Esophagus squamous epithelium (tissue), 5 donors: ENCODE measurements at regions not wholly inside any gene's neighbourhood (a gene's known extent, or its start where the extent isn't known, plus 50 kb on each side); places are given as distances from the start of the nearest gene placed in this dataset.

Experiments
- DNase-seq: peaks from one replicate; lab custom pipeline; 2025; lab: John Stamatoyannopoulos, UW
- H3K27ac ChIP-seq, 4 donors: fragments of 200-600 bp; sonication (generic); one replicate each; pipeline ENCODE4 v1.5.1; 2016 to 2019; ENCODE audit warnings: mild to moderate bottlenecking in 1 of 4
- H3K27me3 ChIP-seq, 4 donors: fragments of 200-600 bp; sonication (generic); 1 replicate in 3 of 4; 2 replicates in 1 of 4; pipeline versions ENCODE4 v1.5.1 to v1.6.0; 2017 to 2021; ENCODE audit warnings: antibody characterized with exemption in 1 of 4
- H3K36me3 ChIP-seq, 3 donors: fragments of 200-600 bp; sonication (generic); one replicate each; pipeline ENCODE4 v1.5.1; 2016 to 2019
- H3K4me1 ChIP-seq, 3 donors: fragments of 200-600 bp; sonication (generic); one replicate each; pipeline ENCODE4 v1.5.1; 2017 to 2019
- H3K4me3 ChIP-seq, 4 donors: fragments of 200-600 bp; sonication (generic); 1 replicate in 3 of 4; 2 replicates in 1 of 4; pipeline ENCODE4 v1.5.1; 2016 to 2019; ENCODE audit warnings: mild to moderate bottlenecking in 2 of 4, moderate library complexity in 1 of 4
- H3K9me3 ChIP-seq, 3 donors: fragments of 200-600 bp; sonication (generic); one replicate each; pipeline ENCODE4 v1.5.1; 2016 to 2019
- POLR2A ChIP-seq, 4 donors: fragments of 450-650 bp; IDR thresholded peaks; one replicate each; pipeline ENCODE4 v1.6.1; 2017; ENCODE audit warnings: antibody characterized with exemption in 4 of 4, mild to moderate bottlenecking in 4 of 4, moderate library complexity in 3 of 4
- WGBS, 2 donors: methylation state at CpG; one replicate each; pipeline ENCODE4 v1.1.5; 2018; 5-methylcytosine and 5-hydroxymethylcytosine counted together
- intact Hi-C: fragments of 100-400 bp; cut with DNase I; formaldehyde crosslinking; loops from one replicate; pipeline ENCODE4 v1.15.0; 2022
- TF ChIP-seq, protein P1 (sequence below), 6 experiments: fragments of 450-650 bp in 4 of 6; fragments of 200-600 bp in 2 of 6; sonication (generic) in 2 of 6; IDR thresholded peaks; one replicate each; pipeline ENCODE4 v1.5.1; 2016 to 2019; ENCODE audit warnings: antibody characterized with exemption in 6 of 6, mild to moderate bottlenecking in 4 of 6, moderate library complexity in 4 of 6
- donor health status: DM: yes; HTN: yes; CAD: no.

DNA sequence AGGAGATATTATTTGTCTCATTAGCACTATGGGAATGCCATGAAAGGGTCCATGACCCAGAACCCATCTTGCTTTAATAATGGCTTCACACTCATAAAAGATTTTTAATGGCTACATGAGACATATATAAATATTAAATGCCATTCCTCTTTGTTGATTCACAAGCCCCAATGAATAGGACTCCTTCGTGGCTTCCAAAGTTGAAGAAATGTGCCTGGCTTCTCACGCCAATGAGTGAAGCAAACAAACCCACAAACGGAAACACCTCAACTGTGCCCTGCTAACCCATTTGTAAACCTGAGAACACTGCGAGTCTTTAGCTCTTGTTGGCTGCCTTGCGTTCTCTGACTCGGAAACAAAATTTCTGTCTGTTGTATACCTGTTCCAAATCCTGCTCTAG is 381.7 kb upstream of the DDHD1 start:
- Histone ChIP-seq H3K4me1 (peaks cover 0 to 18% (median 7%) of the 10 kb centered on the region in 3 donors), H3K36me3 (no peaks in the 10 kb centered on the region), H3K27me3 (no peaks in the 10 kb centered on the region), H3K27ac (no peak overlapping the region), H3K4me3 (no peak overlapping the region), H3K9me3 (no peaks in the 10 kb centered on the region)
- intact Hi-C loops, result no loop called here
- no peak for TF ChIP-seq POLR2A (IDR thresholded peaks at IDR 0.05)
- 77 to 85% methylated on average over 6 of the region's 6 CpGs for whole genome bisulfite sequencing, 2 donors
- no peak for DNase-seq

DNA sequence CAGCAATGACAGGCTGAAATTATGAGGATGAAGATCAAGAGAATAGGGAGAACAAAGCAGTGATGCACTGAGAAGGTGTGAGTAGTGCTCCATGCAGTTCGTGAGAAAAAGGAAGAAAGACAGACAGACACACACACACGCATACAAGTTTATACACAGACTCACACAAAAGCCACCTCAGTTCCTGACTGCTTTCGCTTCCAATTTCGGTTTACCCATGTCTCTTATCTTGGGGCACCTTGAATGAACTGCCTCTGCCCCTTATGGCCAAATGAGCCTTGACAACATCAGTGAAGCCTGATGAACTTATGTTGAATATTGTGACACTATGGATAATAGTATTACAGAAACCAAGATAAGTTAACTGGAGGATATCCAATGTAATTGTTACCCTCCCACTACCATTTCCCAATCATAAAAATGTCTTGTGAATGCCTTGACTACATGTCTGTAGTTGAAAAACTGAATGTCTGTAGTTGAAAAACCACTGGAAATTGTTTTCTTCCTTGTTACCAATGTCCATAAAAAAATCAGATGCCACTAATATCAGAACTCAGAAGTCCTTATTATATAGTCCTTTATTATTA is 380.4 kb upstream of the DDHD1 start:
- H3K4me1 ChIP-seq, result peaks cover 0 to 9% (median 7%) of the 10 kb centered on the region in 3 donors
- 61% methylated on average over 4 of the region's 4 CpGs for WGBS, 2 donors
- H3K27me3 ChIP-seq, result no peaks in the 10 kb centered on the region
- no peaks in the 10 kb centered on the region for H3K36me3 ChIP-seq
- TF ChIP-seq, protein P1, sequence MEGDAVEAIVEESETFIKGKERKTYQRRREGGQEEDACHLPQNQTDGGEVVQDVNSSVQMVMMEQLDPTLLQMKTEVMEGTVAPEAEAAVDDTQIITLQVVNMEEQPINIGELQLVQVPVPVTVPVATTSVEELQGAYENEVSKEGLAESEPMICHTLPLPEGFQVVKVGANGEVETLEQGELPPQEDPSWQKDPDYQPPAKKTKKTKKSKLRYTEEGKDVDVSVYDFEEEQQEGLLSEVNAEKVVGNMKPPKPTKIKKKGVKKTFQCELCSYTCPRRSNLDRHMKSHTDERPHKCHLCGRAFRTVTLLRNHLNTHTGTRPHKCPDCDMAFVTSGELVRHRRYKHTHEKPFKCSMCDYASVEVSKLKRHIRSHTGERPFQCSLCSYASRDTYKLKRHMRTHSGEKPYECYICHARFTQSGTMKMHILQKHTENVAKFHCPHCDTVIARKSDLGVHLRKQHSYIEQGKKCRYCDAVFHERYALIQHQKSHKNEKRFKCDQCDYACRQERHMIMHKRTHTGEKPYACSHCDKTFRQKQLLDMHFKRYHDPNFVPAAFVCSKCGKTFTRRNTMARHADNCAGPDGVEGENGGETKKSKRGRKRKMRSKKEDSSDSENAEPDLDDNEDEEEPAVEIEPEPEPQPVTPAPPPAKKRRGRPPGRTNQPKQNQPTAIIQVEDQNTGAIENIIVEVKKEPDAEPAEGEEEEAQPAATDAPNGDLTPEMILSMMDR (IDR thresholded peaks at IDR 0.05), result no peak
- H3K9me3 ChIP-seq, result no peaks in the 10 kb centered on the region
- no peak overlapping the region for H3K4me3 ChIP-seq
- intact Hi-C loops, result no loop called here
- no peak overlapping the region for H3K27ac ChIP-seq
- DNase-seq, result no peak

DNA sequence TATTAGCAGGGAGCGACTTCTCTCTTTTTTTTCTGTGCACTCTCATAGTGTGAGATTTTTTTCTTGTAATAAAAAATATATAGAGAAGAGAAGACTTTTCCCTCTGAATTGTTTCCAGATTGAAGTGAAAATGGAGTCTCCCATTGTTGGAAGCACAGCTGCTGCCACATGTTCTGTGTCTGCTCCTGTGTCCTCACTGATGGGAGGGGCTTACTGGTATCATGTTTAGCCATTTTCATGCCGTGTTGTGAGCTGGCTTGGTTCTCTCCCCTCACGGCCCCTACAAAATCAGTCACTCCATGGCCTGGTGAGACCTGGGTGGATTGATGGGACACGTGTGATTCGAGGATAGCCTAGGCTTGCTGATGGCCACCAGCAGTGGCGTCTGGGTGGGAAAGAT is 379.7 kb upstream of the DDHD1 start:
- 74 to 83% methylated on average over 6 of the region's 6 CpGs for WGBS, 2 donors
- Histone ChIP-seq H3K9me3 (no peaks in the 10 kb centered on the region), H3K36me3 (no peaks in the 10 kb centered on the region), H3K27me3 (no peaks in the 10 kb centered on the region), H3K4me3 (no peak overlapping the region), H3K27ac (no peak overlapping the region), H3K4me1 (peaks cover 0 to 7% (median 7%) of the 10 kb centered on the region in 3 donors)
- intact Hi-C loops, result no loop called here
- no peak for DNase-seq
- TF ChIP-seq POLR2A (IDR thresholded peaks at IDR 0.05), result no peak
- TF ChIP-seq, protein P1 (IDR thresholded peaks at IDR 0.05), result no peak

DNA sequence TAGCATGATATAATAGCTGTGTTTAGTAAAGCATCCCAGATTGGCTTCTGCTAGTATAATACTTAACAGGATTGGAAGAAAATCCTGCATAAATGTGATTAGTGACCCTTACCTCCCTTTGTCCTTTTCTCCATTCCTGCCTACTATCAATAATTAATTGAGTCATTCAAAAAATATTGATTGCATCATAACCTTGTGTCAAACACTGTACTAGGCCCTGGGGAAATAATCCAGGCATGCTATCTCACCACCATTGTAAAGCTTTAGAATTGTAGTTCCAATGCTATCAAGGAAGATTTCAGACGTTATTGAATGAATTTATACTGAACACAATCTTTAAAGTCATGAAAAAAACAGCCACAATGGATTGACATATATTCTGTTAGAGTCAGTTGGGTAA is 378.6 kb upstream of the DDHD1 start:
- H3K36me3 ChIP-seq, result no peaks in the 10 kb centered on the region
- WGBS, 2 donors, result 39 to 67% methylated on average over 1 of the region's 1 CpG
- no peaks in the 10 kb centered on the region for H3K9me3 ChIP-seq
- H3K27me3 ChIP-seq, result no peaks in the 10 kb centered on the region
- TF ChIP-seq, protein P1 (IDR thresholded peaks at IDR 0.05), result no peak
- TF ChIP-seq POLR2A (IDR thresholded peaks at IDR 0.05), result no peak
- intact Hi-C loops, result no loop called here
- H3K4me3 ChIP-seq, result no peak overlapping the region
- no peak overlapping the region for H3K27ac ChIP-seq
- H3K4me1 ChIP-seq, result no peaks in the 10 kb centered on the region
- DNase-seq, result no peak

DNA sequence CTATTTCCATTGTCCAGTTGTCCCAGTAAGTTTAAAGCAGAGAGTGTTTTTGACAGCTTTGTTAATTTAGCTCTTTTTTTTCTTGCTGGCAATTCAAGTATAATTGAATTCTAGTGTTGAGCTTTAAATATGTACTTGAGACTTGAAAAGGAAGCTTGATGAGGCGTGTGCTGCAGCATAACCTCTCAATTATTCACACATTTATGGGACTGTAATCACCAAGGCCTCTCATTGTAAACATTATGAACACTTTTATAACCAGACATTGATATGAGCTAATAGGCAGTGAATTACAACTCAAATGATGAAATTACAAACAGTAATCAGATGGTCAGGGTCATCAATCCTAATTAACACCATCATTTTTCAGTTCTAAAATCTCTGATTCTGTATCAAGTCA is 378.0 kb upstream of the DDHD1 start:
- 71 to 79% methylated on average over 1 of the region's 1 CpG for WGBS, 2 donors
- TF ChIP-seq, protein P1 (IDR thresholded peaks at IDR 0.05), result no peak
- TF ChIP-seq POLR2A (IDR thresholded peaks at IDR 0.05), result no peak
- no peaks in the 10 kb centered on the region for H3K4me1 ChIP-seq
- intact Hi-C loops, result no loop called here
- H3K27me3 ChIP-seq, result no peaks in the 10 kb centered on the region
- no peaks in the 10 kb centered on the region for H3K9me3 ChIP-seq
- no peak for DNase-seq
- H3K4me3 ChIP-seq, result no peak overlapping the region
- H3K36me3 ChIP-seq, result no peaks in the 10 kb centered on the region
- H3K27ac ChIP-seq, result no peak overlapping the region

DNA sequence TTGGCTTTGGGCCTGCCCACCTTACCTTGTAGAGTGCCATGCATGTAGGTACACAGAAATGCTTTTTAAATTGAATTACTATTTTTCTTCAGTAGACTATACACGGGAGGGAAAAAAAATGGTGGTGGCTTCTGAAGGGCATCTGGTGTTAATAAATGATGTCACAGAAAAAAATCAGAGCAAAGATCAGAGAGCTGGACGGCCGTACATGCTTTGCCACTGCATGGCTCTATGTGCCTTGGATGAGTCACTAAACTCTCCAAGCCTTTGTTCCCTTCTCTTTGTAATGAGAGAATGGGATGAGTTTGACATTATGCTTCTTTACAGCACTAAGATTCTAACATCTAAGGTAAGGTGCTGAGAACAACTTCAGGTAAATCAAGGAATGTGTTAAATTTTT is 376.4 kb upstream of the DDHD1 start:
- WGBS, 2 donors, result 85% methylated on average over 3 of the region's 3 CpGs
- Histone ChIP-seq H3K27me3 (no peaks in the 10 kb centered on the region), H3K9me3 (no peaks in the 10 kb centered on the region), H3K4me1 (no peaks in the 10 kb centered on the region), H3K36me3 (no peaks in the 10 kb centered on the region), H3K27ac (no peak overlapping the region), H3K4me3 (no peak overlapping the region)
- DNase-seq, result no peak
- TF ChIP-seq, protein P1 (IDR thresholded peaks at IDR 0.05), result no peak
- no peak for TF ChIP-seq POLR2A (IDR thresholded peaks at IDR 0.05)
- intact Hi-C loops, result no loop called here
